SK-N-SH treated with all-trans-retinoic acid at 6 μM for 48 hours (cell line): ENCODE measurements at regions not wholly inside any gene's neighbourhood (a gene's known extent, or its start where the extent isn't known, plus 50 kb on each side); places are given as distances from the start of the nearest gene placed in this dataset.

Experiments
- ATAC-seq: fragments of 200-7000 bp; cut with Tn5 transposase; 3 replicates; pipeline ENCODE4 v1.9.1; 2020; ENCODE audit warnings: mild to moderate bottlenecking, moderate library complexity
- ARNTL ChIP-seq: fragments of 450-650 bp; formaldehyde crosslinking; IDR thresholded peaks from 2 replicates; pipeline ENCODE4 v1.5.0; 2020; ENCODE audit warnings: low read depth, mild to moderate bottlenecking, moderate library complexity, borderline replicate concordance
- BACH2 ChIP-seq: fragments of 250-450 bp; sonication (Bioruptor Pico); IDR thresholded peaks from 2 replicates; pipeline ENCODE4 v1.9.0; 2021; ENCODE audit warnings: mild to moderate bottlenecking, borderline replicate concordance
- CREB5 ChIP-seq: fragments of 250-450 bp; sonication (Bioruptor Pico); IDR thresholded peaks from 2 replicates; pipeline ENCODE4 v1.5.1; 2020; ENCODE audit warnings: low read depth, mild to moderate bottlenecking, moderate library complexity
- CSRNP3 ChIP-seq: fragments of 250-450 bp; sonication (Bioruptor Pico); IDR thresholded peaks from 2 replicates; pipeline ENCODE4 v1.5.1; 2021; ENCODE audit warnings: mild to moderate bottlenecking, moderate library complexity
- ESRRG ChIP-seq: fragments of 250-450 bp; sonication (Bioruptor Pico); IDR thresholded peaks from 2 replicates; pipeline ENCODE4 v1.6.1; 2021; ENCODE audit warnings: mild to moderate bottlenecking
- GLIS3 ChIP-seq: fragments of 250-450 bp; sonication (Bioruptor Pico); IDR thresholded peaks from 2 replicates; pipeline ENCODE4 v1.5.0; 2020; ENCODE audit warnings: mild to moderate bottlenecking, moderate library complexity
- ISL1 ChIP-seq: fragments of 250-450 bp; sonication (Bioruptor Pico); IDR thresholded peaks from 2 replicates; pipeline ENCODE4 v2.1.2; 2022; ENCODE audit warnings: mild to moderate bottlenecking, moderate library complexity
- OSR1 ChIP-seq: fragments of 250-450 bp; sonication (Bioruptor Pico); IDR thresholded peaks from 2 replicates; pipeline ENCODE4 v1.8.0; 2022; ENCODE audit warnings: moderate library complexity, mild to moderate bottlenecking, inconsistent platforms
- PATZ1 ChIP-seq: fragments of 250-450 bp; sonication (Bioruptor Pico); IDR thresholded peaks from 2 replicates; pipeline ENCODE4 v1.8.0; 2020; ENCODE audit warnings: mild to moderate bottlenecking, moderate library complexity, borderline replicate concordance
- POU6F1 ChIP-seq: fragments of 250-450 bp; sonication (Bioruptor Pico); IDR thresholded peaks from 2 replicates; pipeline ENCODE4 v1.8.0; 2021; ENCODE audit warnings: low read depth, mild to moderate bottlenecking, moderate library complexity, borderline replicate concordance
- RARB ChIP-seq: fragments of 250-450 bp; sonication (Bioruptor Pico); IDR thresholded peaks from 2 replicates; pipeline ENCODE4 v1.8.0; 2021; ENCODE audit warnings: mild to moderate bottlenecking, moderate library complexity
- TCF4 ChIP-seq: fragments of 250-450 bp; sonication (Bioruptor Pico); IDR thresholded peaks from 2 replicates; pipeline ENCODE4 v1.8.0; 2021; ENCODE audit warnings: mild to moderate bottlenecking, moderate library complexity, borderline replicate concordance
- TOX ChIP-seq: fragments of 250-450 bp; sonication (Bioruptor Pico); IDR thresholded peaks from 2 replicates; pipeline ENCODE4 v1.8.0; 2021; ENCODE audit warnings: mild to moderate bottlenecking, moderate library complexity, borderline replicate concordance
- TSHZ2 ChIP-seq: fragments of 250-450 bp; sonication (Bioruptor Pico); IDR thresholded peaks from 2 replicates; pipeline ENCODE4 v1.5.0; 2020; ENCODE audit warnings: mild to moderate bottlenecking, moderate library complexity
- ZC3H10 ChIP-seq: fragments of 250-450 bp; sonication (Bioruptor Pico); IDR thresholded peaks from 2 replicates; pipeline ENCODE4 v1.5.1; 2021; ENCODE audit warnings: mild to moderate bottlenecking, moderate library complexity
- ZFP3 ChIP-seq: fragments of 250-450 bp; sonication (Bioruptor Pico); IDR thresholded peaks from 2 replicates; pipeline ENCODE4 v1.5.0; 2020; ENCODE audit warnings: mild to moderate bottlenecking, moderate library complexity
- ZNF565 ChIP-seq: fragments of 450-650 bp; formaldehyde crosslinking; conservative IDR thresholded peaks from 2 replicates; pipeline ENCODE4 v1.5.0; 2020; ENCODE audit warnings: low read depth, mild to moderate bottlenecking, moderate library complexity
- ZNF70 ChIP-seq: fragments of 450-650 bp; formaldehyde crosslinking; IDR thresholded peaks from 2 replicates; pipeline ENCODE4 v1.5.0; 2020; ENCODE audit warnings: mild to moderate bottlenecking, moderate library complexity
- ZNF8 ChIP-seq: fragments of 450-650 bp; formaldehyde crosslinking; IDR thresholded peaks from 2 replicates; pipeline ENCODE4 v1.5.0; 2020; ENCODE audit warnings: mild to moderate bottlenecking, moderate library complexity

- TF ChIP-seq ZNF565 (CRISPR knock-in tag) (no peak), GLIS3 (CRISPR knock-in tag) (no peak), OSR1 (CRISPR knock-in tag) (no peak)
These were observed 54.8 kb upstream of the EXOC4 start (continued) for GRCh38 chr7:133197972-133198544.

DNA sequence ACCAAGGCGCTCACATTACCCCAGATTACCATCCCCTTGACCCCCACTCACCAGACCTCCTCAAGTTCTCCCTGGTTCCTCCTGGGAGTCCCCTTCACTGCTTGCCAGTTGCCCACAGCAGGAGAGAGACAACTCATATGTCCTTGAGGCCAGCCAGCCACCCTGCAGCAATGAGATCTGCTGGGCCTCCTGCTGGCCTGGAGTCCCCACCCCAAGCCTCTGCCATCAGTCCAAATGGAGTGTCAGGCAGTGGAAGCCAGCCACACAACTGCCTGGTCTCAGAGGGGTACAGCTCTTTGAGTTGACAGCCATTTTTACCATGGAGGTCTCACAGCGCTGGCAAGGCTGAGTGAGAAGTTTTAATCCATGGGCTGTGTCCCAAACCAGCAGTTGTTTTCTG lies 53.0 kb upstream of the EXOC4 start:
- ATAC-seq: no peak; the same call in 2 of the 3 replicates
- no peak for TF ChIP-seq TOX (CRISPR knock-in tag)
- TF ChIP-seq RARB (CRISPR knock-in tag): no peak
- TF ChIP-seq BACH2 (CRISPR knock-in tag): no peak
- TF ChIP-seq ZNF565 (CRISPR knock-in tag): no peak
- TF ChIP-seq ZNF70 (CRISPR knock-in tag): no peak
- TF ChIP-seq GLIS3 (CRISPR knock-in tag): no peak
- no peak for TF ChIP-seq ZNF8 (CRISPR knock-in tag)
- no peak for TF ChIP-seq ISL1 (CRISPR knock-in tag)
- no peak for TF ChIP-seq POU6F1 (CRISPR knock-in tag)
- no peak for TF ChIP-seq ESRRG
- TF ChIP-seq TCF4 (CRISPR knock-in tag): no peak
- no peak for TF ChIP-seq ARNTL (CRISPR knock-in tag)
- TF ChIP-seq, all 23 proteins: peak for 0

DNA sequence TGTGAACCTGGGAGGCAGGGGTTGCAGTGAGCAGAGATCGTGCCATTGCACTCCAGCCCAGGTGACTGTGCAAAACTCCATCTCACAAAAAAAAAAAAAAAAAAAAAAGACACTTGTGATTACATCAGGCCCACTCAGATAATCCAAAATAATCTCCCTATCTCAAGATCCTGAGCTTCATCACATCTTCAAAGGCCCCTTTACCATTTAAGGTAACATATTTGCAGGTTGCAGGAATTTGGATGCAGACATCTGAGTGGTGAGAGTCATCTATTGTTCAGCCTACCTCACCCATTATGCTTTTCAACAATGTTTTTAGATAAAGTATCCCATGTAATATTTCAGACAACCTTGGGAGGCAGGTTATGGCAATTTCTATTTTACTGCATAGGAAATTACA lies 51.4 kb upstream of the EXOC4 start:
- no peak for ATAC-seq
- TF ChIP-seq ESRRG: no peak
- no peak for TF ChIP-seq ZC3H10
- TF ChIP-seq CREB5 (CRISPR knock-in tag): no peak
- TF ChIP-seq GLIS3 (CRISPR knock-in tag): no peak
- TF ChIP-seq POU6F1 (CRISPR knock-in tag): no peak
- no peak for TF ChIP-seq CSRNP3
- no peak for TF ChIP-seq TSHZ2 (CRISPR knock-in tag)
- TF ChIP-seq, all 23 proteins: peak for 0

DNA sequence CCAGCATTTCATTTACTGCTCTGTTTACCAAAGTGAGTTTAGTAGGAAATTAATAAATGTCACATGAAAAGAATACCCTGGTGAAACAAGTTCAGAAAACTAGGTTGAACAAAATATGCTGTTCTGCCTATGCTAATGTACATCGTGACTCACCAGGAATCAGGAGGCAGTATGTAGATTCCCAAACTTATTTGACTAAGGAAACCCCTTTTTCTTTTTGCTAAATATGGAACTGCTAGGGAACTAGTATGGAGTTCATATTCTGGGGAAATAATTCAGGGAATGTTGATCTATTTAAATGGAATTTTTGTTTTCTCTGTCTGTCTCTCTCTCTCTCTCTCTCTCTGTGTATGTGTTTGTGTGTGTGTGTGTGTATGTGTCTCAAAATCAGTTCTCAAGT lies 49.9 kb upstream of the EXOC4 start:
- TF ChIP-seq CREB5 (CRISPR knock-in tag) (no peak), ISL1 (CRISPR knock-in tag) (no peak), TSHZ2 (CRISPR knock-in tag) (no peak), OSR1 (CRISPR knock-in tag) (no peak), PATZ1 (CRISPR knock-in tag) (no peak), TOX (CRISPR knock-in tag) (no peak), GLIS3 (CRISPR knock-in tag) (no peak), ZNF8 (CRISPR knock-in tag) (no peak), ZNF70 (CRISPR knock-in tag) (no peak), ZFP3 (CRISPR knock-in tag) (no peak)
- ATAC-seq: no peak
